HG02798 (cell line): ENCODE measurements at regions not wholly inside any gene's neighbourhood (a gene's known extent, or its start where the extent isn't known, plus 50 kb on each side); places are given as distances from the start of the nearest gene placed in this dataset.

Experiments
- ATAC-seq: cut with Tn5 transposase; IDR thresholded peaks from one replicate; pipeline ENCODE4 v1.9.1; 2021; ENCODE audit warnings: mild to moderate bottlenecking; ENCODE audit not compliant: unreplicated experiment, poor library complexity

DNA sequence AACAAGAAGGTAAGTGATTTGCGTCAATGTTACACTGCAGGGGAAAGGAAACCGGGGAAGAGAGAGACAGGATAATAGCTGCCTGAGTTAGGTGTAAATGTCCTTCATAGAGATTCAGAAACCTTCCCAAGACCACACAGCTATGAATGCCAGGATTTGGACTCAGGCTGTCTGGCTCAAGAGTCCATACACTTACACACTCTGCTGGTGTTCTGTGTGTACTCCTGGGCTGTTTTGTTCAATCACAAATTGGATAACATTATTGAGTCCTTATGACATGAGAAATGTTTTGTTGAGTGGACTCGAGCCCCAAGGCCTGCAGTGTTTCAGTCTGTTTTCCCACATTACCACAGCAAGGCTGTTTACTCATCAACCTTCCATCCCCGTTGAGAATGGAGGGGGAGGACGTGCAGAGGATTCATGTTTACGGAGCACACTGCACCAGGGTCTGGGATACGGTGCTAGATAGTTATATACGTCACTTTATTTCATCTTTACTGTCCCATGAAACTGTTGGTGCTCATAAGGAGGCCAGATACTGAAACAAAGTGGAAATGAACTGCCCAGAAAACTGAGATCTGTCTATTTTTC is 450.8 kb downstream of the HAPSTR1 start:
- no peak for ATAC-seq

DNA sequence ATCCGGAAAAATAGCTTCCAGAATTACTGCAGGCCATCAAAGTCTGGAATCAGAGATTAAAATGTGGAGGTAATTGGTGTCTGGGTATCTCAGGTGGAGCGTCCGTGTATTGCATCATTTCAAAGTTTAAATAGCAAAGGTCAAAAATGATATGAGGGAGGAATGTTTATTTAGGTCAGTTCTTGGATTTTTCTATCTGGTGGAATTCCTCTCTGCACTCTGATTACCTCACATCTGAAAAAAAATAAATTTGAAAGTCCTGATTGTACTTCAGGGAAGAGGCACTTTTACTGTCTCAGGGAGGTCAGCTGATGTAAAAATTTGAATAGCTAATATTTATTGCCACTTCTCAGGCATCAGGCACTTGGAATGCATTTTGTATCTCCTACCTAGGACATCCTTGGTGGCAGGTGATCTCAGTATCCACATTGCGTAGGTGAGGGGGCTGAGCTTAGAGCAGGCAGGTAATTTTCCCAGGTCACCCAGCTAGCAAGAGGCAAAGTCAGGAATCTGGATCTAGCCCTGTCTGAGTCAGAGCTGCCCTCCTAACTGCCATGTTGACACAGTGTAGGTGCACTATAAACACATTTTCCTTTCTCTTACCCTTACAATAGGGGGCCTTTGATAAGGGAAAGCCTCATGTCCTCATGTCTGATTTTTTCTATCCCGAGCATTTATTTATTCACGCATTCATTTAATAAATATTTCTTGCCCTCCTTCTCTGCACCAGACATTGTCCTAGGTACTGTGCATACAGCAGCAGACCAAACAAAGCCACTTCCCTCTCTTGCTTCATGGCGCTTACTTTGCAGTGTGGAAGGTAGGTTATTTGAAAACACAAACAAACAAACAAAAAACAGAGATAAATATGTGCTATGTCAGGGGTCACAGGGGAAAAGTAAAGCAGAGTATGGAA is 454.3 kb downstream of the HAPSTR1 start:
- no peak for ATAC-seq

DNA sequence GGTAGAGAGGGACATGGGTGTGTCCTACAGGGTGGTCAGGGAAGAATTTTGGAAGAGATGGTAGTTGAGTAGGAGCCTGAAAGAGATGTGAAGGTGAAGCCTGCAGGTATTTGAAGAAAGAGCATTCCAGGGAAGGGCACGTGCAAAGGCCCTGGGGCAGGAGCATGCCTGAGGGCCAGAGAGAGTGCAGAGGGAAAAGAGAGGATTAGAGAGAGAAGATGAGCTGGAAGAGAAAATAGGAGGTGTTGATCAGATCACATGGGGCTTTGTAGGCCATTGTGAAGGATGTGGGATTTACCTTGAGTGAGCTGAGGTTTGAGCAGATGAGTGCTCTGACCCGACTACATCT is 455.0 kb downstream of the HAPSTR1 start:
- ATAC-seq: no peak

DNA sequence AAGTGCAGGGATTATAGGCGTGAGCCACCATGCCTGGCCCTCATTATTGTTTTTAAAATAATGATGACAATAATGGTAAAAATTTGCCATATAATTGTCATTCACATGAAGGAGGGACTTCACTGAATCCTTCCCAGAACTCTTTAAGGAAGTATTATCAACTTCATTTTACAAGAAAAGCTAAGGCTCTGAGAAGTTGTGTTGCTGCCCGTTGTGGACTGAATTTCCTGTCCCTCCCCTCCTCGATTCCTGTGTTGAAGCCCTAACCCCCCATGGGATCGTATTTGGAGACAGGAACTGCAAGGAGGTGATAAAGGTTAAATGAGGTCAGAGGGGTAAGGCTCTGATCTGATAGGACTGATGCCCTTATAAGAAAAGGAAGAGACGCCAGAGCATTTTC is 458.0 kb downstream of the HAPSTR1 start:
- ATAC-seq: no peak

DNA sequence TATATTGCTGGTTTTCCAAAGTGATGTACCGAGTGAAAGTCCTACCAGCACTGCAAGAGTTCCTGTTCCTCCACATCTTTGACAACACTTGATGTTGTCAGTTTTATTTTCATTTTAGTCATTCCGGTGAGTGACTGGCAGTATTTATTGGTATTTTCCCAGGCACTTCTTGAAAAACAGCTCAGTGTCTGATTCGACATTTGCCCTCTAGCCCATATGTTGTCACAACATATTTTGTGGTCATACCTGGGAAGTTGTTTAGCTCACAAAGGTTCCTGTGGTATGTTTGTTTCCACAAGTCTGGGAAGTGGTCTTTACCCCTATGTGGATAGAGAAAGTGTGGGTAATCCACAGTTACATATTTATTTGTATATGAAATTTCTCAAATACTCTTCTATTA is 463.6 kb downstream of the HAPSTR1 start:
- no peak for ATAC-seq

DNA sequence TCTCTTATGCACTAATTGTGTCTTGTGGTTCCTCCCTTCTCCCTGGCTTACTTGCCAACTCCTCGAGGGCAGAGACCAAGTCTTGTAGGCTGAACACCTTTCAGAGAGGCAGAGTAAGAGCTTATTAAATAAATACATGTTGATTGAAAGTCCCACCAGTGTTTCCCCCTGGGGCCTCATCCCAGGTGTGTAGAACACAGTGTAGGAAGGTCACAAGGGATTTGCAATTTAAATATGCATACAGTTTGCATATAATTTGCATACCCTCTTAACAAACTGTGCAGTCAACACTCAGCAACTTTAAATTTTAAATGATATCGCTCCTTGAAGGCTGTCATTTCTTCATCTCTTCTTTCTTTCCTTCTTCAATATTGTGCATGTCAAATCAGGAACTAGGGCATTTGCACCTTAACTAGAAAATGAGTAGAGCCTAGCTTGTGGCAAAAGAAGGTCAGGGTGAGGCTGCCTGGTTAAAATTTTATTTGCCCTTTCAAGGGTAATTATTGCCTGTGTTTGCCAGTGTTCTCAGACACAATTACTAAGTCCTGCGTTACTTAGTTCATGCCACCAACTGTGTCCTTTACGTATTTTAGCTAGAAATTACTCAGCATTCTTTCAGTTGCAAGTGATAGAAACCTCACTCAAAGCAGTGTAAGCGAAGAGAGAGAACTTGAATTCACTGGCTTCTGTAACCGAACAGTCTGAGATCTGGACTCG is 465.7 kb downstream of the HAPSTR1 start:
- ATAC-seq: no peak

DNA sequence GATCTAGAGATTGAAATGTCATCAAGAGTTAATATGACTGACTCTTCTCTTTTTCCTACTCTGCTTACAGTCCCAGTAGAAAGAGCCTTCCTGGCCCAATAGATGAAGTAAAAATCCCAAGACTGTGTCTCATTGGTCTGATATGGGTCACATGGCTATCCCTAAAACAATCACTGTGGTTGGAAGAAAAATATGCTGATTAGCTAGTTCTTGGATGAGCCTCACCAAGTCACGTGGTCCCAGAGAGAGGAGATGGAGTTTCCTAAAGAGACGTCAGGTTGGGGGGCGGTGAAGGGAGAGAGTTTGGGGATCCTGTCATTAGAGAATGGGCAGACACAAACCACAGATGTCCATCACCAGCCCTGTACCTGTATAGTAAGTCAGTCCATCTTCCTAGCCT is 466.3 kb downstream of the HAPSTR1 start:
- ATAC-seq: no peak

DNA sequence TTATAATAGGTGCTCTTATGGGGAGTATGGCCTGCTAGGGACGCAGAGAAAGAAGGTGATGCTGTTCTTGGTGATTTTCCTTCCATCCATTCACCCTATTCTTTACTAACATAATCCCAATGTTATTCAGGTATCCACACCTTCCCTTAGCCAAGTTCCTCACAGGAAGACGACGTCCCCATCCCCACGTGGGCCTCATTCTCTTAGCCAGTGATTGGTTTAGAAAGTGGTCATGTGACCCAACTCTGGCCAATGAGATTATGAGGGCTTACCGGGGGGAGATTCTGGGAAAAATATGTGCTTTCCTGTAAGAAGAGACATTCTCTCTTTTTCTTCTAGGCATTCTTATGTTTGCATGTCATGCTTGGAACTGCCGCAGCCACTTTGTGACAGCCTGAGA is 474.7 kb downstream of the HAPSTR1 start:
- no peak for ATAC-seq

DNA sequence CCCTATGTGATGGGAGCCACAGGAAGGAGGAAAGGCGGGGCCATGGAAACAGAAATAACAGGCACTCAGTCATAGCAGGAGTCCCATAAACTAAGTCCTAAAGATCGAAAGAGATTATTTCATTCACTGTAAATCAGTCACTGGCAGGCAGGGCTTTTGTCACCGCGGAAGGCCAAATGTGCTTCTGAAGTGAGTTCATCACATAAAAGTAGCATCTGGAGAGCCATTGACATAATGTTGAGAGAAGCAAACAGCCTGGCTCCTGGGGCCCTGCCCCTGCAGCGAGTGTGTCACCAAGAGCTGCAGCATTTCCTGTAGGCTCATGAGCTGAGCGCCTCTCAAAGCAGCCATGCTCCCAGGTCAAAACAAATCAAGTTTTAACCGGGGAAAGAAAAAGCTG is 476.2 kb downstream of the HAPSTR1 start:
- ATAC-seq: no peak

DNA sequence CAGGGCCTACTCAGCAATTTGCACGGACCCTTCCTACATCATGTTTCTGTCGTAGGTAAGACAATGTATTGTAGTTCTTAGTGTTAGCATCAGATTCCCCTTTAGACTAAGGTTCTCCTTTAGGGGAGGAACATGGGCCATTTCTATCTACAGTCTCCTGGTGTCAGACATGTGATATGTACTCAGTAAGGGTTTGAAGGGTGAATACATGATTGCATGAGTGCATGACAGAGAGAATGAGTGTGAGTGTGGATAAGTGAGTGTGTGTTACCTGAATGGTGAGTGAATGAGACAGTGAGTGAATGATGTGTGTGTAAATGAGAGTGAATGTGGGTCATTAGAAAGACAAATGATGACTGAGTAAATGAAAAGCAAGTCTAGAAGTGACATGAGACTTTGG is 476.8 kb downstream of the HAPSTR1 start:
- no peak for ATAC-seq

DNA sequence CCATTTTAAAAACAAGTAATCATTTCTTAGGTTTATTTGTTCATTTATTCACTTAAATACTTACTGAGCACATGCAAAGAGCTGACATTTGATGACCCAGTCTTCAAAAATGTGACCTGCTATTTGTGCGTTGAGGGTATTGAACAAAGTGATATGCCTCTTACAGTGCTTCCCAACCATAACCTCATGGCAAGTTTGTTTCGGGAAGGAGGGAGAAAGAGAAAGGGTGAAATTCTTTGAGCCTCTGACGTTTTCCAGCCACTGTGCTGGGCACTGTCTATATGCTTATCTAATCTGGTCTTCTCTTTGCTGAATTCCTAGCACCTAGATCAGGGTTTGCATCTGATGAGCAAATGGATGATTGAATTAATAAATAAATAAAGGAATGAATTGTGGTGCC is 479.1 kb downstream of the HAPSTR1 start:
- ATAC-seq: no peak

DNA sequence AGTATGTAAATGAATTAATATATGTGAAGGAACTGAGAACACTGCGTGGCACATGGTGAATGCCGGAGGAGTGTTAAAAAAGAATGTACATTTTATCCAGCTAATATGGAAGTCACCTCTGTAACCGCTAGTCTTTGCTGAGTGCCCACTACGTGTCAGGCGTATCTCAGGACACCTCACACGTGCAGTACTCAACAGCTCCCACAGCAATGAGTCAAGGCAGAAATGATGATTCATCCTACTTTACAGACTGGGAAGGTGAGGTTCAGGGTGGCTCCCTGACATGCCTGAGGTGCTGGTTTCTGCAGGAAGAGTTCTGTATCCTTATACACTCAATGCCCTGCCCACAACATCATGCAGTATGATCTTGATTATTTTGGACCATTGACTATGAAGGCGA is 487.0 kb downstream of the HAPSTR1 start:
- no peak for ATAC-seq

DNA sequence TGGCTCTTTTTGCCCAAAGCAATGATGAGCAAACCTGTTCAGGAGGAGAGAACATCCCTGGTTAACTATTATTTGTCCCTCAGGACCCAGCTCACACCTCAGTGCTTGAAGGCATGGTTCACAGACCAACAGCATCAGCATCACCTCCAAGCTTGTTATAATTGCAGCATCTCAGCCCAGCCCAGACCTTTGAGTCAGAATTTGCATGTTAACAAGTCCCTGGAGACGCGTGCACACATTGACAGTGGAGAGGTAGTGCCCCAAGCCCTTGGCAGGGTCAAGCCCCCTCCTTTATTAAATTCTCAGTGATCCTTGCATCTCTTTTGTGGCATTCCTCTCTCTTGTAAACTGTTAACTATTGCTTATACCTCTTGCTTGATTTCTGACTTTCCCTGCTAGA is 488.6 kb downstream of the HAPSTR1 start:
- no peak for ATAC-seq

DNA sequence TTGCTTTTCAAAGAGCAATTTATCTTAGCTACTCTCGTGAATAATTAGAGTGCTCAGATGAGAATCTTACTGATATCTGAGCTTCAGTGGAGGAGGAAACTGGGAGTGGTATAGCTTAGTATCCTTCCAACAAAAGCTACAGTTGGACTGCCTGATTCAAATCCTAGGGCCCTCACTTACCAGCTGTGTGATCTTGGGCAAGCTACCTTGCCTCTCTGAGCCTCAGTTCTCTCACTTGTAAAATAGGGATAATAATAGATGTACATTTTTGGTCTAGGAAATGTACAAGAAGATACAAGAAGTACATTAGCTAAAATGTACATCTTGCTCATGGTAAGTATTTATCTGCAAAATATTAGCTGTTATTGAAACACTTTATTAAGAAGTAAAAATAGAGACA is 502.0 kb downstream of the HAPSTR1 start:
- ATAC-seq: no peak

DNA sequence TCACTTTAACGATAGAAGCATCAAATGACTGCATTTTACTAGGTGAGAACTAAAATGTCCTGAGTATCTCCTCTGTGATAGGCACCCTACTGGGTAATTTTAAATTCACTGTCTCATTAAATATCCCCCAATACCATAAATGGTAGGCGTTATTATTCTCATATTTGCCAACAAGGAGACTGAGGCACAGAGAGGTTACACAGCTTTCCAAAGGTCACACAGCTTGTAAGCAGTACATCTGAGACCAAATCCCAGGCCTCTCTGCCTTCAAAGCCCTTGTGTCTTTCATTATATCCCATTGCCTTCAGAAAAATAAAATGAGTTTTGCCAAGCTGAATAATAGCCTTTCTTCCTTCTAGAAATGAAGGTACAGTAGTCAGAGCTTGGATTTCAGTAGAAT is 502.6 kb downstream of the HAPSTR1 start:
- ATAC-seq: no peak

DNA sequence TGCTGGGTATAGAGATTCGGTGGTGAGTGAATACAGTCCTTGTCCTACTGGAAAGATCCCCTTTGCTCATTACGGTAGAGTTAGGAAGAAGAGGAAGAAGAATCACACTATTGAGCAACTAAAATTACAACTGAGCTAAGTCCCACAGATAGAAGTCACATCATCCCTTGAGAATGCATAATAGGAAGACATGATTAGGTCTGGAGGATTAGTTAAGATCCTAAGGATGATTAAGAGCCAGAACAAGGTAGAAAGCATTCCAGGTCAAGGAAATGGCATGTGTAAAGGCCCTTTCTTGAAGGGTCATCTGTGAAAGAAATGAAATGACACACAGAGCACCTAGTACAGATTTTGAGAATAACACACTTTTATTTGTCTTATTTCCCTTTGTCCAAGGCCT is 503.5 kb downstream of the HAPSTR1 start:
- ATAC-seq: no peak

DNA sequence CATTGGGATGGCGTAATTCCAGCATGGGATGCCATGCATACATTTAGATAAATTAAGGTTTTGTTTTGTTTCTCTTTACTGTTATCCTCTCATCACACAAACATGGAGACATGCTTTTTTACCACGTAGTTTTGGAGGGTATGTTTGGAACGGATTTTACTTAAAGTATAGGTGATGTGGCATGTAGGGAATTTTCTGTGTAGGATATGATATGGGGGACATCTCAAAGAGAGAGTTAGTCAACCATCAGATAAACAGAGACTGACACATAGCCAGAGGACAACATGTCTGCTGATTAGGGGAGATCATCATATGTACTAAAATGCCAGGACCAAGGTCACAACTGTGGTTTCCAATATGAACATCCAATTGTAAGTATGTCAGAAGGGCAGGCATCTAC is 503.9 kb downstream of the HAPSTR1 start:
- no peak for ATAC-seq

DNA sequence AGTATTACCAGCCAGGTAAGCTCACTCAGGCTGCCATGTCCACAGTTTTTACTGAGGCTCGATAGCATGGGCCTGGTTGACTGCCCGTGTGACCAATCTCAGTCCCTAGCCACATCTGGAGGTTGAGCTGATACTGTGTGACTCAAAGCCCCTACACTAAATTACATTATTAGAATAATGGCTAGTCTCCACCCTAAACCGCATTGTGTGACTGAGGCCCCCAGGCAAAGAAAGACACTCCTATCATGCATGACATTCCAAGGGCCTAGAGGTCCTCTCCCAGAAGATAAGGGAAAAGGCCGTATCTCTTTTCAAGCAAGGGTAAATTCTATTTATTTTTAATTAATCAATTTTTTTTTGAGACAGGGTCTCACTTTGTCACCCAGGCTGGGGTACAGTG is 505.3 kb downstream of the HAPSTR1 start:
- no peak for ATAC-seq

DNA sequence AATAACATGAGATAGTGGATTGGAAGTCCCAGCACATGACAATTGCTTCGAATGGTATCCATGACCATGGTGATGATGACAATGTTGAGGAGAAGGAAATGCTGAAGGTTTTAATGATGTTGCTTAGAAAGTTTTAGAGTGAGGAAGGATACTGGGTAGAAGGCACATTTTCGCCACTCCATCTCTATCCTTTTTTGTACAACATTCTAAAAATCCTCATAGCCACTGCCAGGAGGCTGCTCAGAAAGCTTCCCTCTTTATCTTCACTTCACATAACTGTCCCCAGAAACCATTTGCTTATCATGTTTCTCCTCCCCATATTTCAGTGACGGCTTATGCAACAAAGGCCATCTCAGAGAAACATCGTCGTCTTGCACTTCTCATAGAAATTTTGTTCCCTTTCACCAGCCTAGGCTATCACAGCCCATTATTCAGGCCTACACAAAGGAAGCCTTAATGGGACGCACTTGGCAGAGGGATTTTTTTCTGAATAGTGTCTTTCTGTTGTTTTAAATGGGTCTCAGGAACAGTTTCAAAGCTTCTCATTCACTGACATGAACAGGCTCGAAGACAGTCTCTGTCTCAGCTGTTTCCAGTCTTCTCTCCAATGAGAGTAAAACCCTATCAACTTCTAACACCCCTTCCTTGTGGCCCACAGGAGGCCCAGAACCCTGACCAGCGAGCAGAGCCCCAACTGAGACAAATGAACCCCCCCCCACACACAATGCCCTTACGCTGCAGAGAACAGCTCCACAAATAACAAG is 506.7 kb downstream of the HAPSTR1 start:
- no peak for ATAC-seq

DNA sequence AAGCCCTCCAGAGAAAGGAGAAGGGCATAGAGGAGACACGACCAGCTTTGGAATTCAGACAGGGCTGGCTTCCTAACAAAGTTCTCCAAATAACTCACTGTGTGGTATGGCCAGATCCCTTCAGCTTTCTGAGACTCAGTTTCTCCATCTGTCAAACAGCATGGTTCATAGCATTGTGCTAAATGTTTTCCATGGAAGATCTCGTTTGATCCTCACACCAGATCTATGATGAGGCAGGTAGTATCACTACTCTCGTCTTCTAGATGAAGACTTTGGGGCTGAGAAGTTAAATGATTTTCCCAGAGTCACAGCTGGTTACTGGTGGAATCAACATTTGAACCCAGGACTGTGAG is 507.3 kb downstream of the HAPSTR1 start:
- ATAC-seq: no peak
